ENCODE measurements at regions not wholly inside any gene's neighbourhood (a gene's known extent, or its start where the extent isn't known, plus 50 kb on each side); places are given as distances from the start of the nearest gene placed in this dataset.
A peak's percentile ranks its signal among the peaks of the same experiment; 100 is the strongest.

DNA sequence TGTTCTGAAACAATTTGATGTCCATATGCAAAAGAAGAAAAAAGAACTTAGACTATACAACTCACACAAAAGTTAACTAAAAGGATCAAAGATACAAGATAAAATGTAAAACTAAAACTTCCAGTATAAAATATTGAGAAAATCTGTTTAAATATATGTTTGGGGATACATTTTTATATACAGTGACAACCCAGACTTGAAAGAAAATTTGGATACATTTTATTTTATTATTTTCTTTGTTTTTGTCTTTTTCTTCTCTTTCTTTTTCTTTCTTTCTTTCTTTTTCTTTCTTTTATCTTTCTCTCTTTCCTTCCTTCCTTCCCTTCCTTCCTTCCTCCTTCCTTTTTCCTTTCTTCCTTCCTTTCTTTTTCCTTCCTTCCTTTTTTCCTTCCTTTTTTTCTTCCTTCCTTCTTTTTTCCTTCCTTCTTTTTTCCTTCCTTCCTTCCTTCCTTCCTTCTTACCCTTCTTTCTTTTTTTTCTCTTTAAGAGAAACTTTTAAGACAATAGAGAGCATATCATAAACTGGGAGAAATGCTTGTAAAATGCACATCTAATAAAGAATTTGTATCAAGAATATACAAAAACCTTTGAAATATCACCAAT is 954.5 kb upstream of the LRFN5 start (continued):
- 0 out of 2 replicates have a peak, but pooled peaks have one; percentile 46 for TF ChIP-seq FOXA1 (IDR thresholded peaks at IDR 0.05)
- no peak for TF ChIP-seq FOXA1 (CRISPR knock-in tag; IDR thresholded peaks at IDR 0.05)
- TF ChIP-seq ZFP41 (CRISPR knock-in tag; IDR thresholded peaks at IDR 0.05; ENCODE audit: borderline replicate concordance) = no peak
- no peak for TF ChIP-seq ZNF205 (CRISPR knock-in tag; IDR thresholded peaks at IDR 0.05)
- TF ChIP-seq LCORL (IDR thresholded peaks at IDR 0.05) = no peak
- no peak for TF ChIP-seq LCORL (CRISPR knock-in tag; IDR thresholded peaks at IDR 0.05)
- TF ChIP-seq, protein P1, sequence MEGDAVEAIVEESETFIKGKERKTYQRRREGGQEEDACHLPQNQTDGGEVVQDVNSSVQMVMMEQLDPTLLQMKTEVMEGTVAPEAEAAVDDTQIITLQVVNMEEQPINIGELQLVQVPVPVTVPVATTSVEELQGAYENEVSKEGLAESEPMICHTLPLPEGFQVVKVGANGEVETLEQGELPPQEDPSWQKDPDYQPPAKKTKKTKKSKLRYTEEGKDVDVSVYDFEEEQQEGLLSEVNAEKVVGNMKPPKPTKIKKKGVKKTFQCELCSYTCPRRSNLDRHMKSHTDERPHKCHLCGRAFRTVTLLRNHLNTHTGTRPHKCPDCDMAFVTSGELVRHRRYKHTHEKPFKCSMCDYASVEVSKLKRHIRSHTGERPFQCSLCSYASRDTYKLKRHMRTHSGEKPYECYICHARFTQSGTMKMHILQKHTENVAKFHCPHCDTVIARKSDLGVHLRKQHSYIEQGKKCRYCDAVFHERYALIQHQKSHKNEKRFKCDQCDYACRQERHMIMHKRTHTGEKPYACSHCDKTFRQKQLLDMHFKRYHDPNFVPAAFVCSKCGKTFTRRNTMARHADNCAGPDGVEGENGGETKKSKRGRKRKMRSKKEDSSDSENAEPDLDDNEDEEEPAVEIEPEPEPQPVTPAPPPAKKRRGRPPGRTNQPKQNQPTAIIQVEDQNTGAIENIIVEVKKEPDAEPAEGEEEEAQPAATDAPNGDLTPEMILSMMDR (CRISPR knock-in tag; IDR thresholded peaks at IDR 0.05) = no peak
- TF ChIP-seq BCL3 (CRISPR knock-in tag; IDR thresholded peaks at IDR 0.05) = no peak
- TF ChIP-seq ZBTB40 (IDR thresholded peaks at IDR 0.05) = peak; percentile 25; the same call in 1 of the 2 replicates
- no peak for TF ChIP-seq ZBTB40 (CRISPR knock-in tag; IDR thresholded peaks at IDR 0.05)
- TF ChIP-seq ZBTB25 (CRISPR knock-in tag; IDR thresholded peaks at IDR 0.05) = no peak
- peak; percentile 75 for TF ChIP-seq PHB2 (IDR thresholded peaks at IDR 0.05; ENCODE audit: partially characterized antibody)
- TF ChIP-seq PLRG1 (conservative IDR thresholded peaks at IDR 0.05) = 0 out of 2 replicates have a peak, but pooled peaks have one; percentile 80
- TF ChIP-seq, protein P2, sequence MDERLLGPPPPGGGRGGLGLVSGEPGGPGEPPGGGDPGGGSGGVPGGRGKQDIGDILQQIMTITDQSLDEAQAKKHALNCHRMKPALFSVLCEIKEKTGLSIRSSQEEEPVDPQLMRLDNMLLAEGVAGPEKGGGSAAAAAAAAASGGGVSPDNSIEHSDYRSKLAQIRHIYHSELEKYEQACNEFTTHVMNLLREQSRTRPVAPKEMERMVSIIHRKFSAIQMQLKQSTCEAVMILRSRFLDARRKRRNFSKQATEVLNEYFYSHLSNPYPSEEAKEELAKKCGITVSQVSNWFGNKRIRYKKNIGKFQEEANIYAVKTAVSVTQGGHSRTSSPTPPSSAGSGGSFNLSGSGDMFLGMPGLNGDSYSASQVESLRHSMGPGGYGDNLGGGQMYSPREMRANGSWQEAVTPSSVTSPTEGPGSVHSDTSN (CRISPR knock-in tag; IDR thresholded peaks at IDR 0.05) = no peak
- no peak for TF ChIP-seq ZNF724P (CRISPR knock-in tag; IDR thresholded peaks at IDR 0.05; ENCODE audit: borderline replicate concordance)
- no peak for TF ChIP-seq GTF2F1 (IDR thresholded peaks at IDR 0.05; ENCODE audit: low read length)
- no peak for TF ChIP-seq SOX13 (IDR thresholded peaks at IDR 0.05)
- no peak for TF ChIP-seq SOX13 (CRISPR knock-in tag; conservative IDR thresholded peaks at IDR 0.05 in 1 of 2, IDR thresholded peaks at IDR 0.05 in 1 of 2)

Measured in HepG2 (cell line).